ENCODE measurements at regions not wholly inside any gene's neighbourhood (a gene's known extent, or its start where the extent isn't known, plus 50 kb on each side); places are given as distances from the start of the nearest gene placed in this dataset.

DNA sequence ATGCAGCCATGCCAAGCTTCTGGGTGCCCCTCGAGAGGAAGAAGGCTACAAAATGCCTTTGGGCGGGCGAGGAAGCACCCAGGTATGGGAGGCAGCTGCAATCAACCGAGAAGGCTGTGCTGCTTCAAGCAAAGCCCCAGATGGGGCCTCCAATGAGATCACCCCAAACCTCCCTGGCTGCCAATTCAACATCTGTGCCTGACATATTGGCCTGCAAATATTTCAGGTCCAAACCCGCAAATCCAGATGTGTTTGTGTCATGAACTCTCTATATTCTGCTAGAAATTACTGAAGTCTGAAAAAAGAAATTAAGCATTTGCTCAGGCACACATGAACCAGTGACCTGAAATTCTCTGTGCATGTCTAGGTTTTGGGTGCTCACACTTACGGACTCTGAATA lies 78.8 kb upstream of the RCN1 start:
- CTCF ChIA-PET (ENCODE audit: low intra/inter-chr PET ratio) = no interaction called here
- TF ChIP-seq PHF8 (IDR thresholded peaks at IDR 0.05; ENCODE audit: borderline replicate concordance, low read length) = no peak
- TF ChIP-seq PHF20 (IDR thresholded peaks at IDR 0.05; ENCODE audit: partially characterized antibody) = no peak
- no peak for TF ChIP-seq HOXB6 (CRISPR knock-in tag; IDR thresholded peaks at IDR 0.05; ENCODE audit: borderline replicate concordance)
- TF ChIP-seq, protein P1, sequence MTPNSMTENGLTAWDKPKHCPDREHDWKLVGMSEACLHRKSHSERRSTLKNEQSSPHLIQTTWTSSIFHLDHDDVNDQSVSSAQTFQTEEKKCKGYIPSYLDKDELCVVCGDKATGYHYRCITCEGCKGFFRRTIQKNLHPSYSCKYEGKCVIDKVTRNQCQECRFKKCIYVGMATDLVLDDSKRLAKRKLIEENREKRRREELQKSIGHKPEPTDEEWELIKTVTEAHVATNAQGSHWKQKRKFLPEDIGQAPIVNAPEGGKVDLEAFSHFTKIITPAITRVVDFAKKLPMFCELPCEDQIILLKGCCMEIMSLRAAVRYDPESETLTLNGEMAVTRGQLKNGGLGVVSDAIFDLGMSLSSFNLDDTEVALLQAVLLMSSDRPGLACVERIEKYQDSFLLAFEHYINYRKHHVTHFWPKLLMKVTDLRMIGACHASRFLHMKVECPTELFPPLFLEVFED (CRISPR knock-in tag; conservative IDR thresholded peaks at IDR 0.05) = no peak
- no peak for TF ChIP-seq SPI1 (IDR thresholded peaks at IDR 0.05; ENCODE audit: borderline replicate concordance, low read depth, low read length)
- TF ChIP-seq, protein P2, sequence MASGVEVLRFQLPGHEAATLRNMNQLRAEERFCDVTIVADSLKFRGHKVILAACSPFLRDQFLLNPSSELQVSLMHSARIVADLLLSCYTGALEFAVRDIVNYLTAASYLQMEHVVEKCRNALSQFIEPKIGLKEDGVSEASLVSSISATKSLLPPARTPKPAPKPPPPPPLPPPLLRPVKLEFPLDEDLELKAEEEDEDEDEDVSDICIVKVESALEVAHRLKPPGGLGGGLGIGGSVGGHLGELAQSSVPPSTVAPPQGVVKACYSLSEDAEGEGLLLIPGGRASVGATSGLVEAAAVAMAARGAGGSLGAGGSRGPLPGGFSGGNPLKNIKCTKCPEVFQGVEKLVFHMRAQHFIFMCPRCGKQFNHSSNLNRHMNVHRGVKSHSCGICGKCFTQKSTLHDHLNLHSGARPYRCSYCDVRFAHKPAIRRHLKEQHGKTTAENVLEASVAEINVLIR (CRISPR knock-in tag; IDR thresholded peaks at IDR 0.05) = no peak
- TF ChIP-seq ZNF780A (CRISPR knock-in tag; IDR thresholded peaks at IDR 0.05) = no peak
- no peak for TF ChIP-seq KLF10 (CRISPR knock-in tag; IDR thresholded peaks at IDR 0.05)
- TF ChIP-seq, protein P3, sequence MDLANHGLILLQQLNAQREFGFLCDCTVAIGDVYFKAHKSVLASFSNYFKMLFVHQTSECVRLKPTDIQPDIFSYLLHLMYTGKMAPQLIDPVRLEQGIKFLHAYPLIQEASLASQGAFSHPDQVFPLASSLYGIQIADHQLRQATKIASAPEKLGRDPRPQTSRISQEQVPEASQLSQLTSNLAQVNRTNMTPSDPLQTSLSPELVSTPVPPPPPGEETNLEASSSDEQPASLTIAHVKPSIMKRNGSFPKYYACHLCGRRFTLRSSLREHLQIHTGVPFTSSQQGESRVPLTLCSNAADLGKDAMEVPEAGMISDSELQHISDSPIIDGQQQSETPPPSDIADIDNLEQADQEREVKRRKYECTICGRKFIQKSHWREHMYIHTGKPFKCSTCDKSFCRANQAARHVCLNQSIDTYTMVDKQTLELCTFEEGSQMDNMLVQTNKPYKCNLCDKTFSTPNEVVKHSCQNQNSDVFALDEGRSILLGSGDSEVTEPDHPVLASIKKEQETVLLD (IDR thresholded peaks at IDR 0.05) = no peak
- no peak for TF ChIP-seq MTA3 (IDR thresholded peaks at IDR 0.05; ENCODE audit: borderline replicate concordance)
- no peak for TF ChIP-seq CBFA2T2 (conservative IDR thresholded peaks at IDR 0.05)
- TF ChIP-seq NCOA4 (IDR thresholded peaks at IDR 0.05; ENCODE audit: partially characterized antibody) = no peak
- no peak for TF ChIP-seq MAFG (tag; conservative IDR thresholded peaks at IDR 0.05)
- TF ChIP-seq RBM14 (IDR thresholded peaks at IDR 0.05; ENCODE audit: borderline replicate concordance, insufficient read depth, low read depth, low read length) = no peak
- no peak for TF ChIP-seq ELF4 (CRISPR knock-in tag; IDR thresholded peaks at IDR 0.05)
- TF ChIP-seq ZNF165 (CRISPR knock-in tag; IDR thresholded peaks at IDR 0.05; ENCODE audit: borderline replicate concordance) = no peak
- no TSS peak for BruUV-seq (replicated peaks)
- no peak overlapping the region for H3K4me2 ChIP-seq (ENCODE audit: insufficient read depth, low read length)
- no peaks in the 10 kb centered on the region for H4K20me1 ChIP-seq (replicated peaks; ENCODE audit: control insufficient read depth, insufficient read depth, low read length)
- in situ Hi-C loops (cut with MboI) (no loop called here), intact Hi-C loops (cut with micrococcal nuclease) (no loop called here)
- H3K9me1 ChIP-seq (ENCODE audit: control insufficient read depth, insufficient read depth, low read length) = no peaks in the 10 kb centered on the region
- no peak overlapping the region for H2AFZ ChIP-seq (ENCODE audit: low read depth, low read length)
- no peaks in the 10 kb centered on the region for H3K4me1 ChIP-seq (replicated peaks in 1 of 2; ENCODE audit: control insufficient read depth in 2 of 2, insufficient read depth in 2 of 2, low read length in 2 of 2)
- WGBS (ENCODE audit: insufficient coverage, low coverage, missing lambda C conversion rate) = 1% methylated on average over 6 of the region's 6 CpGs
- H3K27me3 ChIP-seq (ENCODE audit: control insufficient read depth in 2 of 2, insufficient read depth in 2 of 2, low read length in 2 of 2) = no peaks in the 10 kb centered on the region
- ATAC-seq (no peak), DNase-seq (ENCODE audit: extremely low read depth in 1 of 4, low spot score in 3 of 4) (no peak), FAIRE-seq (no peak)
- no peaks in the 10 kb centered on the region for H3K9me3 ChIP-seq (replicated peaks; ENCODE audit: control insufficient read depth, insufficient read depth, low read depth, low read length)
- no peaks in the 10 kb centered on the region for H3K36me3 ChIP-seq (ENCODE audit: control insufficient read depth, insufficient read depth, low read length)
- POLR2A ChIA-PET = no interaction called here
- no peak overlapping the region for H3K9ac ChIP-seq (ENCODE audit: insufficient read depth in 1 of 2, low read depth in 2 of 2, low read length in 2 of 2)
- H3K4me3 ChIP-seq = no peak overlapping the region
- no peaks in the 10 kb centered on the region for H3K79me2 ChIP-seq (ENCODE audit: control insufficient read depth, insufficient read depth, low read length)
- no peak overlapping the region for H3K27ac ChIP-seq (ENCODE audit: extremely low read depth, low read depth, low read length)
